NCI-H748 treated with DMSO at 0.1 percent for 48 hours (cell line): ENCODE measurements at regions not wholly inside any gene's neighbourhood (a gene's known extent, or its start where the extent isn't known, plus 50 kb on each side); places are given as distances from the start of the nearest gene placed in this dataset.
"Not testable (repeated sequence)": the region's sequence is repeated elsewhere in the genome, so short reads cannot be mapped to it uniquely, and the experiment has no call there.

ENCODE experiments used
- DNase-seq: peaks from one replicate; lab custom pipeline; 2025; lab: John Stamatoyannopoulos, UW

GRCh38 chr11:28976012-28976800 is 868.0 kb downstream of the METTL15 start:
- DNase-seq = no peak

DNA sequence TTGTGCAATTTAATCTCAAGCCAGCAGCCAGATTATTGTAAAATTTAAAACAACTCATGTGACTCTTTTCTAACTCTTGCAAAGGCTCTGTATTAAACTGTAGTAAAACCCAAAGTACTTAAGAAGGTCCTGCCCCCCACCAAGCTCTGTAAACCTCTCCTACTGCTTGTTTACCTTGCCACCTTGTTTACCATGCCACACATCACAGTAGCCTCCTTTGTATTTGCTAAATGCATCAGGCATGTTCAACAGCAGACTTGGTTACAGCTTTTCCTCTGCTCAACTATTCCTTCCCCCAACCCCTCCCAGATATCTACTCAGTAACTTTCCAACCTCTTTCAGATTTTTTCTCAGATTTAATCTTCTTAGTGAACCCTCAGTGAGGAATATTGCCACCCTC is 861.6 kb downstream of the METTL15 start:
- DNase-seq = no peak

DNA sequence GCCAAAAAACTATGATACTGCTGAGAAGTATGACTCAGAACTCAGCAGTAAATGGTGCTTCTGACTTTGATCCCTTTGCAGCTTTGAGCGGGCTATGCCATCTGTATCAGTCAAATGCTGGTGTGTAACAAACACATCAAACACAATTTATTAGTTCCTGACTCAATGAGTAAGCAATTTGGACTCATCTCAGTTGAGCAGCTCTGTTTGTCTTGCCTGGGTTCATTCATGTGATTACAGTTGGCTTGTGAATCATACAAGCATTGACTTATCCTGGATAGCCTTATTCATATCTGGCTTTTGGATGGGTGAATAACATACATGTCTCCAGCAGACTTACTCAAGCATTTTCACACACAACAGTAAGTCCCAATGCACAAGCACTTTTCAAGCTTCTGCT is 858.8 kb downstream of the METTL15 start:
- no peak for DNase-seq

DNA sequence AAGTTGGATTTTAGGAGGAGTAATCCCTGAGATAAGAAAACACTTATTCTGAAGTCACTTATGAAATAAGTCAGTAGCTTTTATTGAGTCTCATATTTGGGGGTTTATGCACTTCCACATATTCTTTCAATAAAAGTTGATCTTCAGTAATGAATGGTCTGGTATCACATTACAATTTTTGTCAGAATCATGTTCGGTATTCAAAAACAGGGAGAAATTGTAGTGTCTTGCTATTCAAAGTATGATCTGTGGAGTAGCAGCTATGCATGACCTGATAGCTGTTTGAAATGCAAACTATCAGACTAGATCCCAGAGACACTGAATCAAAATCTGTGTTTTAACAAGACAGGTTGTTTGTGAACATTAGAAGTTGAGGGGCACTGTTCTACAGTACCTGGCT is 857.6 kb downstream of the METTL15 start:
- no peak for DNase-seq

DNA sequence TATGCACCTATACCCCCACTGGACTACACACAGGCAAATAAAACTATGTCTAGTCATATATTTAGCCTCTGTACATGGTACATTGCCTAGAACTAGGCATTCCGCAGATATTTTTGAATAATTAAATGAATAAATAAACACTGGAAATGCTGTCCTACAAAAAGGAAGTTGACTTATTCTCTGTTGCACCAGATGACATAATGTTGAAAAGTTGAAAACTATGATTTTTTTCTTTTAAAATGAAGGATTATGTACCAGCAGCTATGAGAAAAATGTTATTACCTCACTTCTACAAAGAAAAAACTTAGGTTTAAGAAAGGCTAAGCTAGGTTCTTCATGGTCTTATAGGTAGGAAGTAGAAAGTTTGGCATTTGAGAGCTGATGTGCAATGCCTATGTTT is 856.6 kb downstream of the METTL15 start:
- DNase-seq = no peak

- DNase-seq = no peak
Observed at GRCh38 chr11:28963187-28963586, 855.0 kb downstream of the METTL15 start.

- DNase-seq = no peak
Observed at GRCh38 chr11:28962502-28962901, 854.3 kb downstream of the METTL15 start.

DNA sequence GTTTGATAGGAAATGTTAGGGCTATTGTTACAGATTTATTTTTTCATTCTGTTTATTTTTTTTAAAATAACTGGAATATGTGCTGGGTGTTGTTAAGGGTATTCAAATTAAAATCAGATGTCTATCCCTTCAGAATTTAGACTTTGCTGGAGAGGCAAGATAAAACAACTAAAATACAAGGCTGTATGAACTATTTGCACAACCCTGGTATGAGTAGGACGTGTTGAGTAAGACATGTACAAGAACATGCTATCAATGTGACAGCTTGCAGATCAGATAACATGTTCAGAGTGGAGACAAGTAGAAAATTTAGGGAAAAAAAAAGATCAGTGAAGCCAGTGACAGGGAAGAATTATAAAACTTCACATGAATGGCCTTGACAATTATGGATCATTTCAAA is 853.5 kb downstream of the METTL15 start:
- DNase-seq = no peak

DNA sequence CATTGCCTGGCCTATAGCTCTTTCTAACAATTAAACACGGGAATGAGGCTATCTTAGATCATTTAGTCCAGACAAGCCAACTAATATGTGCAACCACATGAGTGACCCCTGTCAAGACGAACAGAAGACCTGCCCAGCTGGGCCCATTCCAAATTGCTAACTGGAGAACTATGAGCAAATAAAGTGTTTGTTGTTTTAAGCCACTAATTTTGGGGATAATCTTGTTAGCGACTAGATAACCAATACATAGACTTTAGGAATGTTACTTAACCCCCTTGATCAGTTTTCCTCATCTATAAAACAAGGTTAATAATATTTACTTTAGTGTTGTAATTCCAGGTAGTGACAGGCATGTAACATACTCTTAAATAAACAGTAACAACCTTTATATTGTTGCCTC is 848.3 kb downstream of the METTL15 start:
- DNase-seq = no peak

DNA sequence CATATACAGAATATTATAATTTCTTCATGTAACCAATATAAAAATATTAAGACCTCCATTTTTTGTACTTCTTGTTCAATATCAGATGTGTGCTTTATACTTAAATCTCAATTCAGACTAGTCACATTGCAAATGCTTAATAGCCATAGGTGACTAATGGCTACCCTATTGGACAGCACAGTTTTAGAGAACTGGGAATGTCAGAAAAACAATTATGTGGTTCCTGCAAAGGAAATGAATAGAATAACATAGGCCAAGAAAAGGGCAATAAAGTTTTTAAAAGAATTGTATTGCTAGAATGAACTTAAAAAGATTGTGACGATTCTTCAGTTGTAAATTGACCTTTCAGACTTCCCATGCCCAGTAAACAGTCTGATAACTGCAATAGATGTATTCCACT is 843.0 kb downstream of the METTL15 start:
- no peak for DNase-seq

GRCh38 chr11:28939381-28939780 is 831.2 kb downstream of the METTL15 start:
- DNase-seq = no peak

GRCh38 chr11:28938091-28938490 is 829.9 kb downstream of the METTL15 start:
- DNase-seq = no peak

DNA sequence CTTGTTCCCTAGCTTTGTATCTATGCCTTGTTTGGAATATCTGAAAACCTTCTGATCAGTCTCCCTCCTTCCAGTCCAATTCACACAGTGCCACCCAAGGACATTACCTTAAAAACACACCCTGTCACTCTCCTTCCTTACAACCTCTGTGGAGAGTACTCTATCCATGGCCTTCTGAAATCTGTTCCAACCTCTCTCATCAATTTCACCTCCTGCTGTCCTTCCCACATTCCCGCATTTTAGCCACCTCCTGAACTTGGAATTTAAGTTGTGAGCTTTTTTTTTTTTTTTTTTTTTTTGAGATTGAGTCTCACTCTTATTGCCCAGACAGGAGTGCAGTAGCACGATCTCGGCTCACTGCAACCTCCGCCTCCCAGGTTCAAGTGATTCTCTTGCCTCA is 824.8 kb downstream of the METTL15 start:
- no peak for DNase-seq

DNA sequence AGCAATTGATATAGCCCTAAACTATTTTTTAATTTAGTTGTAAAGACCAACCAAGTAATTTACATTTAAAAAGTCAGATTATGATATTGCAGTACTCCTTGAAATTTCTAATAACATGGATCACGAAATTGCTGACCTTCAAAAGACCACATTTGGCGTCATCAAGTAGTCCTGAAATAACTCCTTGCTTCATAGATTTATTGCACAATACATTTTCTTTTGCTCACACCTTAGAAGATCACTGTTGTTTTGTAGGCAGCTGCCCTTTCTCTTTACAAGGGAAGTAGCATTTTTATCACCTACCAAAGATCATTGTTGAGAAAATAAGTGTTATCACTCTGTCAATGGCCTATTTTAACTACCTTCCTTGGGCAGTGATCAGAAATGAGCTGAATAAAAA is 815.8 kb downstream of the METTL15 start:
- no peak for DNase-seq

DNA sequence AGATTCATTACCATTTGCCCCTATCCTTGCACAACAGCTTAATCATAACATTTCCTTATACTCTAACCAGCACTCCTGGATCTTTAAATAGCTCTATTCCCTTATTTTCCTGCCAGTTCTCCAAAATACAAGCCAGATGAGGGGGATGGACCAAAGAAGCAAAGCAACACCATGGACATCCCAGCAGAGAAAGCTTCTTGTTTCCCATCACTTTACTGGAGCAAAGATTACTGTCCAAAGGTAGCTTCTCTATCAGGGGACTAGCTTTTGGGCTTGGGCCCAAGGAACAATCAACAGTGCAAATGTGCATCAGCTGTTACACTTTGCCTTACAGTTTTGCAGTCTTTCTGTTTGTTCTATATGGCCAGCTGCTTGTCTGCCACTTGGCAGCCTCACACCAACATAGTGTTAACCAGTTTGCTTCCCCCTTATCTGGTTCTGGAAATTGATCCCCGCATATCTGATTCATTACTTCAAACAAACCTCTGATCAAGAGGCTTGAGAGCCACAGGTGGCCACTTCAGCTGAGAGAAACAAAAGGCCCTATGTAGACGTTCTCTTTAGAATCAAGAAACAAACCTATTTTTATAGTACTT is 814.3 kb downstream of the METTL15 start:
- DNase-seq = no peak

- DNase-seq = no peak
Observed at GRCh38 chr11:28919194-28919593, 811.0 kb downstream of the METTL15 start.

DNA sequence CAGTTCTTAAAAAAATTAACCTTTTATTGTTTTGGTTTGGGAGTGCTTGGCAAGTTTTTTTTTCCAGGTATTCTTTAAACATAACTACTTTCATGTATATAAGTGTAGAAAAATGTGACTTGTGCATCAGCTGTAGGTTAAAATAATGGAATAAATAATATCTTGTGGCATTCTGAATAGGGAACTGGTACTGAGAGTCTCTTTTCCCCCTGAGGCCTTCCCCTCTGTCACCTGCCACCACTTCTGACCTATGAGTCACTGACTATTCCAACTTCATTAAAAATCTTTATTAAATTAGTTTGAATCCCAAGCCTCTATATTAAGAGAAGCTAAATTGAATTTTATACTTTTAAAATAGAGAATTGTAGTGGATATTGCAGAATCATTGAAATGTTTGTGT is 805.7 kb downstream of the METTL15 start:
- DNase-seq = no peak

GRCh38 chr11:28911829-28912228 is 803.6 kb downstream of the METTL15 start:
- no peak for DNase-seq

DNA sequence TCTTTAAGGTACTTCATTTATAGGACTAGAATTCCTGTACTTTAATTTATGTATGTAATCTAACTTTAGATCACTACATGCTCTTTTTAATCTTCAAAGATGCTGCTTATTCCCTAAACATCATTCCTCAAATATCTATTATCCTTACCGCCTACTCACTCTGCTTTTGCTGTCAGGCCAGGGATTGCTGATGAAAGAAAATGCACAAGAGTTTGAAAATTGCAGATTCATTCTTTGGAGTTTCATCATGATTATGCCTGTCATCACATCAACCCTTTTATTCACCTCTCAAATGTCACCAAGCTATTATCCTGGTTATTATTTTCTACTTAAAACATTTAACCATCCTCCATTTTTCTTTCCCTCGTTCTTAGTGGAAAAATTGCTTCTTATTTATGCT is 802.7 kb downstream of the METTL15 start:
- no peak for DNase-seq

DNA sequence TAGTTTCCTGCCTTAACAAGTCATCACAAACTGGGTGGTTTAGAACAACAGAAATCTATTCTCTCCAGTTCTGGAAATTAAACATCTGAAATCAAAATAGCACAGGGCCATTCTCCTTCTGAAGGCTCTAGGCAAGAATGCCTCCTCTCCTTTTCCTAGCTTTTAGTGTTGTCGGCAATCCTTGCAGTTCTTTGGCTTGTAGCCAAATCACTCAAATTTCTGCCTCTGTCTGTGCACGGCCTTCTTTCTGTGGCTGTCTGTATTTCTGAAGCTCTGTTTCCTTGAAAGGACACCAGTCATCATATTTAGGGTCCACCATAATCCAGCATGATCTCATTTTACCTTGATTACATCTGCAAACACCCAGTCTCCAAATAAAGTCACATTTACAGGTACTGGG is 795.5 kb downstream of the METTL15 start:
- no peak for DNase-seq

DNA sequence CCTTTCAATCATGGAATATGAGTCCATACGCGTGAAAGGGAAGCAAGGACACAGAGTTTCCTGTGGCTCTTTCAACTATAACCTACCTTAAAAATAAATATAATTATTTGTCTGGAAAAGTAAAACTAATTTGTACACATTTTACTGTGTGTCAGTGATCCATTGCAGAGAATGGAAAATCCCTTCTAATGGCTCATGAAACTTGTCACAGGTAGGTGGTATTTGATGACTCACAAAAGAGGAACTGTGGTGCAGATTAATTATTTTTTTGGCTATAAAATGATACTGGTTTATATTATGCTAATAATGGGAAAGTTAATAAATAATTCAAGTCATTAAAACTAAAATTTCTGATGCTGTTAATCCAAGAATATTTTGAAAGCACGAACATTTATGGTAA is 792.2 kb downstream of the METTL15 start:
- DNase-seq = no peak

- no peak for DNase-seq
Observed at GRCh38 chr11:28899706-28900105, 791.5 kb downstream of the METTL15 start.

DNA sequence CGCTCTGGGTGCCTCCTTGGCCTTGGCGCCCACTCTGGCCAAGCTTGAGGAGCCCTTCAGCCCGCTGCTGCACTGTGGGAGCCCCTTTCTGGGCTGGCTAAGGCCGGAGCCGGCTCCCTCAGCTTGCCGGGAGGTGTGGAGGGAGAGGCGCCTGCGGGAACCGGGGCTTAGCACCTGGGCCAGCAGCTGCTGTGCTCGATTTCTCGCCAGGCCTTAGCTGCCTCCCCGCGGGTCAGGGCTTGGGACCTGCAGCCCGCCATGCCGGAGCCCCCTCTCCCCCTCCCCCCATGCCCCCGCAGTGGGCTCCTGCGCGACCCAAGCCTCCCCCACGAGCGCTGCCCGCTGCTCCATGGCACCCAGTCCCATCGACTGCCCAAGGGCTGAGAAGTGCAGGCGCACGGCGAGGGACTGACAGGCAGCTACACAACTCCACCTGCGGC is 782.4 kb downstream of the METTL15 start:
- DNase-seq = not testable (repeated sequence)

DNA sequence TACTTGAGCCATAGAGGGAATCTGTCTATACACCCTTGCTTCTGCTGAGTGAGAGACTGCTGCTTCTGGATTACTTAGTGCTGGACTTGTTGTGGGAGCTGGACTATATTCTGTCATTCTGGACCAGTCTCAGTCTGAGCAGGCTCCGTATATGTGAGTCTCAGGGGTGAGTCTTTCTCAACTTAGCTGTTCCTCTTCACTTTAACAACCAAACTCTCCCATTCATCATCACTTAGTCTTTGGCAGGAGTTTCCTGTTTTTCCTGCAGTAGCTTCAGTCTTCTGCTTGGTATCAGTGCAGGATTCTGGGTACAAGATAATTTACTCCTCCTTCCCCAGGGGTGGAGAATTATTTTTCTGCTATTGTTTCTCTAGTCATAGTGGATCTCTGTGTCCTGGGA is 779.5 kb downstream of the METTL15 start:
- DNase-seq = no peak
